GM18519 (cell line): ENCODE measurements at regions not wholly inside any gene's neighbourhood (a gene's known extent, or its start where the extent isn't known, plus 50 kb on each side); places are given as distances from the start of the nearest gene placed in this dataset.

Experiments used
- ATAC-seq: cut with Tn5 transposase; IDR thresholded peaks from one replicate; pipeline ENCODE4 v1.9.1; 2021; ENCODE audit warnings: mild to moderate bottlenecking, moderate library complexity; ENCODE audit not compliant: unreplicated experiment, low FRiP score

DNA sequence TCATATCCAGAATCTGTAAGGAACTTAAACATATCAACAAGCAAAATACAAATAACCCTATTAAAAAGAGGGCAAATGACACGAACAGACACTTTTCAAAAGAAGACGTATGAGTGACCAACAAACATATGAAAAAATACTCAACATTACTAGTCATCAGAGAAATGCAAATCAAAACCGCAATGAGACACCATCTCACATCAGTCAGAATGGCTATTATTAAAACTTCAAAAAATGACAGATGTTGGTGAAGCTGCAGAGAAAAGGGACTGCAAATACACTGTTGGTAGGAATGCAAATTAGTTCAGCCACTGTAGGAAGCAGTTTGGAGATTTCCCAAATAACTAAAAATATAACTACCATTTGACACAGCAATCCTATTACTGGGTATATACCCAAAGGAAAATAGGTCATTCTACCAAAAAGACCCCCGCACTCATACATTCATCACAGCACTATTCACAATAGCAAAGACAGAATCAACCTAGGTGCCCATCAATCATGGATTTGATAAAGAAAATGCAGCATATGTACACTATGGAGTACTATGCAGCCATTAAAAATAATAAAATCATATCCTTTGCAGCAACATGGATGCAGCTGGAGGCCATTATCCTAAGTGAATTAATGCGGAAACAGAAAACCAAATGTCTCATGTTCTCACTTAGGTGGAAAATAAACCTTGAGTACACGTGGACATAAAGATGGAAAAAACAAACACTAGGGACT is 230.1 kb upstream of the RAB4A start:
- ATAC-seq, result no peak

- no peak for ATAC-seq
Observed at GRCh38 chr1:229041946-229042345, 229.0 kb upstream of the RAB4A start.

- ATAC-seq, result no peak
Observed at GRCh38 chr1:229042482-229042881, 228.4 kb upstream of the RAB4A start.

- ATAC-seq, result no peak
Observed at GRCh38 chr1:229043115-229043514, 227.8 kb upstream of the RAB4A start.

DNA sequence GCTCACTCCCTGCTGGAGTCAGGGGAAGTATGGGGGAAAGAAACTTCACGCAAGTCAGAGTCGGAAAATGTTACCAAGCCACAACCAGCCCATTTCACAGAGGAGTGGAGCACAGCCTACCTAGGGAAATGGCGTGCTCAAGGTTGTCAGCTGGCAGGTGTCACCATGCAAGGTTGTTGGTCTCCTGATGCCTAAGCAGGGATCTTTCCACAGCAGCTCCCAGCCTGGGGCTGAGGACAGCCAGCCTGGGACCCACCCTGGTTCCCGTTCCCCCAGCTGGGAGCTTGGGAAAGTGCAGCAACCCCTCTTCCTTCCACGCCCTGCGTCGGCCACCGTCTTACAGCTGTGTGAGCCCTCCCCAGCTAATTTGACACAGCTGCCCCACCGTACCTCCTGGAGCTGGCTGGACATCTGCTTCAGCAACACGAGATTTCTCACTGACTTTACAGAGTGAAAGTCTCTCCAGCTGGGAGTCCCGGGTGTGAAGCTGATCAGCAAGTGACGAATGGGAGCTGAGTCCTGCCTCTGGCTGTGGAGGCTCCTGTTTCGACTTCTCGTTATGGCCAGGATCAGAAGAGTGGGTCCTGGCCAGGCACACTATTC is 224.6 kb upstream of the RAB4A start:
- ATAC-seq, result no peak

DNA sequence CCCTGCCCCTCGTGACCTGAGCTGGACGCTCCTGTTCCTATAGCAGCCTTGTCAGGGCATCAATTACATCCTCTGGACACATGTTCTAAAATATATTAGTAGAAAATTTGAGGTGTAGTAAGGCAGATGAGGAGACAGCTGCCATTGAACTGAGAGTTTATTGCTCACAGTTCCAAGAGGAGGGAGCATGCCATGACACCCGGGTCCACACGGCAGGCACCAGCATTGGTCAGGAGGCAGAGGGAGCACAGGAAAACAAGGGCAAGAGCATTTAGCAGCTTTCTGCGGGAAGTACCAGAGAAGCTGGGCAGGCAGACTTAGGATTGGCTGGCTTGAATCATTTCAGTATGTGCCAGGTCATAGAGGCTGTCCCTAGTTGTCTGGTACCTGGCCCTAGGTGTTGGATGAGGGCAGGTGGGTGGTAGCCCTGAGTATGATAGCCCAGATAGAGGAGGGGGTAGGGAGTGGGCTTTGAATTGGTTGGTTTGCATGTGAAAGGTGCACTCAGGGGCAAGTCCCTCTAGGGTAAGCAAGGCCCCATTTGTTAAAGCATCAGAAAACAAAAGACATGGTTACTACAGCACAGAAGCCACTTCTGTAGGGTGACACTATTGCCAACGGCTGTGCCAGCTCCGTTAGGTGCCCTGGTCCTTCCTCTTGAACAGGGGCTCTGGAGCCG is 223.6 kb upstream of the RAB4A start:
- ATAC-seq, result no peak

GRCh38 chr1:229047840-229048620 is 222.9 kb upstream of the RAB4A start:
- no peak for ATAC-seq

GRCh38 chr1:229048896-229049295 is 222.0 kb upstream of the RAB4A start:
- ATAC-seq, result no peak

GRCh38 chr1:229056046-229056445 is 214.9 kb upstream of the RAB4A start:
- no peak for ATAC-seq

GRCh38 chr1:229058111-229058561 is 212.8 kb upstream of the RAB4A start:
- no peak for ATAC-seq

DNA sequence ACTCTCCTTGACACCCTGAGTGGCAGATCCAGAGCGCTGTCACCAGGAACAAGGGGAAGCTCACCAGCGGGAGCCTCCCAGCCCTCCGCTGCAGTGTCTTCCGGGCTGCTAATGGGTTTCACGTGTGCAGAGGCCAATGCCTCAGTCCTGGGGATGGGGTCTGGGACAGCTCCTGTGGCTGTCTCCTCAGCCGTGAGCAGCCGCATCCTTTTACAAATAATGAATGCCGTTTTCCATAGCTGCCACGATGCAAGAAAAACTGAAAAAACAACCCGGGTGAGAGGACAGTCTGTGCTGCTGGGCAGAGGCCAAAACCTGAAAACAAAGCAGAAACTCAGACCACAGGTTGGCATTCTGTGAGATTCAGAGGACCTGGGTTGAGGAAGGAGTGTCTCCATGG is 212.2 kb upstream of the RAB4A start:
- no peak for ATAC-seq

GRCh38 chr1:229059671-229060539 is 211.0 kb upstream of the RAB4A start:
- ATAC-seq, result no peak

- ATAC-seq, result no peak
Observed at GRCh38 chr1:229062135-229062534, 208.8 kb upstream of the RAB4A start.

- ATAC-seq, result no peak
Observed at GRCh38 chr1:229063154-229063773, 207.6 kb upstream of the RAB4A start.

DNA sequence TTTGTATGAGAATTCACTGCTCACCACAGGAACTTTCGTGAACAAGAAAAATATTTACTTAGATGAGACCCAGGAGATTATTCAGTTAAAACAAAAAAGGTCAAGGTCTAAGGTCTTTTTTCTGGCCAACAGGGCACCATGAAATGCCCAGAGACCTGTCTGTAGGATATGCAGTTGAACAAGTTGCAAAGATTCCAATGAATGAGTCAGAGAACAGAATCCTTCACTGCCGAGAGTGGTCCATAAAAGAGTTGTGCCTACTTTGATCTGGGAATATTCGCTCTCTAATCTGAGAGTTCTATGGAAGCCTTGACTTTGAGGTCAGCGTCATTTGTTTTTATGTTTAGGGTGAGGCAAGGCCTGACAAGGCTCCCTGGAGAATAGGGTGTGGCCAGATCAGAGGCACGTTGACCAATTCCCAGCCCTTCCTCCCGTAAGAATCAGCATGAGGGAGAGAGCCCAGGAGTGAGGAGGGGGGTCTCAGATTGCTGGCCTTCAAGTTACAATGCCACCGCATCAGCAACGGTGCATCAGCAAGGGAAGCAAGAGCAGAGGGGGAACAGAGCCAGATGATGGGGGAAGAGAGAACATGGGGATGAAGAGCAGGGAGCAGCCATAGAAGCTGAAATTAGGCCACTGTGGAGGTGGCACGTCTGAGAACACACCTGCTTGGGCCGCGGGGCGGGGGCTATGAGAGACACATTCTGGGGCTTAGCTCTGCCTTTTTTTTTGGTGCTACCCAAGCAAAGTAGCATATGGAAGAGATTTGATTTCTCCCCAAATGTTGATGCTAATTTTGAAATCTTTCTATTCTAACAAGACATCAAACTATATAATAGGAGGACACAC is 206.4 kb upstream of the RAB4A start:
- ATAC-seq, result no peak

- no peak for ATAC-seq
Observed at GRCh38 chr1:229065613-229066012, 205.3 kb upstream of the RAB4A start.

DNA sequence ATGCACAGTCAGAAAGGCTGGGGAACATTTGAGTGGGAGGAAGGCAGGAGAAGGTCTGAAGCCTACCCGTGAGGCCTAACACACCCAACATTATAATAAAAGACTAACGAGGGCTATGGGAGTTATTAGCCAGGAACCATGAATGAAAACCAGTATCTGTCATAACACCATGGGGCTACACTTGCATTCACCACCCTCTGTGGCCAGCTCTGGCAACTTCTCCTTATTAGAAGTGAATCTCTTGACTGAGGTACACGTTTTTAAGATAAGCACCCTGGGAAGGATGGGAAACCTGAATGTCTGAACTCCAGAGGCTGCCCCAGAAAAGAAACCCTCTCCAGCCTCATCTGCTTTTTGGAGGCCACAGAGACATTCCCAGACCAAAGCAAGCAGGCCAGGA is 204.3 kb upstream of the RAB4A start:
- no peak for ATAC-seq

DNA sequence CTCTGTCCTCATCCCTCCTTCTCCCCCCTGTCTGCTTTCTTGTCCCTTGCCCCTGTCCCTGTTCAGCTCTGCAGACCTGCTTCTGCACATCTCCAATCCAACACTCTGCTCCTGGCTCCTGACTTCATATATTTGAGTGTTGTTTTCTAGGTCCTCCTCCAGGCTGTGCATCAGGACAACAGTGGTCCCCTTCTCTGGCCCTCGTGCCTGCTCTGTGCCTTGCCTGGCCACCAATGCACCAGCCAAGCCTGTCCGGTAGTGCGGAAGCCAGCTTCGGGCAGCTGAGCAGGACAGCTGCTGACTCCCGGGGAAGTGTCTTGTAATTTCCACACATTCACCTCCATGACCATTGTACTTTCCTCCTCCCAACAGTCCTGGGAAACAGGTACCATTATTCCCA is 203.4 kb upstream of the RAB4A start:
- ATAC-seq, result no peak
